SU-DHL-6 (cell line): ENCODE measurements at regions not wholly inside any gene's neighbourhood (a gene's known extent, or its start where the extent isn't known, plus 50 kb on each side); places are given as distances from the start of the nearest gene placed in this dataset.

Experiments used
- H2AFZ ChIP-seq: fragments of 200-600 bp; sonication (generic); 2 replicates; pipeline ENCODE4 v1.6.1; 2014; ENCODE audit warnings: low read depth, mild to moderate bottlenecking, moderate library complexity, mixed read lengths, antibody characterized with exemption, low read length; ENCODE audit not compliant: severe bottlenecking
- H3F3A ChIP-seq: fragments of 200-600 bp; shearing (Covaris generic); 2 replicates; pipeline ENCODE4 v1.6.0; 2016; ENCODE audit warnings: antibody characterized with exemption, mild to moderate bottlenecking; ENCODE audit not compliant: insufficient read depth
- H3K27ac ChIP-seq: fragments of 200-600 bp; sonication (generic); 2 replicates; pipeline ENCODE4 v1.5.1; 2016; ENCODE audit warnings: low read depth, mild to moderate bottlenecking, low read length, moderate library complexity, mixed read lengths
- H3K27me3 ChIP-seq: fragments of 200-600 bp; sonication (generic), shearing (Covaris generic); 2 replicates; pipeline ENCODE4 v1.6.0; 2014; ENCODE audit warnings: mild to moderate bottlenecking, low read length
- H3K36me3 ChIP-seq: fragments of 200-600 bp; sonication (generic); 2 replicates; pipeline ENCODE4 v1.6.1; 2014; ENCODE audit warnings: mild to moderate bottlenecking, low read length, mixed read lengths
- H3K4me2 ChIP-seq: fragments of 300-600, 200-600 bp; shearing (Covaris generic), sonication (generic); 2 replicates; pipeline ENCODE4 v1.6.0; 2014; ENCODE audit warnings: low read length, low read depth, mild to moderate bottlenecking; ENCODE audit not compliant: poor library complexity, severe bottlenecking
- H3K4me3 ChIP-seq: fragments of 200-600 bp; sonication (generic); 2 replicates; pipeline ENCODE4 v1.5.1; 2014; ENCODE audit warnings: antibody characterized with exemption, low read length, mild to moderate bottlenecking, mixed read lengths; ENCODE audit not compliant: insufficient read depth, poor library complexity, severe bottlenecking
- H3K79me2 ChIP-seq: fragments of 200-600 bp; sonication (generic); 2 replicates; pipeline ENCODE4 v1.6.1; 2014; ENCODE audit warnings: mild to moderate bottlenecking, low read length, moderate library complexity; ENCODE audit not compliant: insufficient read depth
- H3K9ac ChIP-seq: fragments of 200-600 bp; sonication (generic); 2 replicates; pipeline ENCODE4 v1.7.0; 2014; ENCODE audit warnings: mild to moderate bottlenecking, low read length
- H3K9me2 ChIP-seq: fragments of 200-600 bp; sonication (generic); replicated peaks from 2 replicates; pipeline ENCODE4 v1.6.1; 2014; ENCODE audit warnings: low read length; ENCODE audit not compliant: insufficient read depth
- H3K9me3 ChIP-seq: fragments of 200-600 bp; sonication (generic); 2 replicates; pipeline ENCODE4 v1.6.1; 2014; ENCODE audit warnings: low read length, mixed read lengths; ENCODE audit not compliant: insufficient read depth
- H4K20me1 ChIP-seq: fragments of 200-600 bp; sonication (generic); 2 replicates; pipeline ENCODE4 v1.6.1; 2014; ENCODE audit warnings: low read depth, mild to moderate bottlenecking, antibody characterized with exemption, low read length, moderate library complexity, mixed read lengths
- CTCF ChIP-seq: fragments of 200-600 bp; sonication (generic); IDR thresholded peaks from one replicate; pipeline ENCODE4 v1.5.1; 2017; ENCODE audit warnings: antibody characterized with exemption, mild to moderate bottlenecking, low read length, moderate library complexity; ENCODE audit not compliant: insufficient read depth, poor library complexity, severe bottlenecking
- EZH2phosphoT487 ChIP-seq: fragments of 200-600 bp; sonication (generic), shearing (Covaris generic); conservative IDR thresholded peaks from 2 replicates; pipeline ENCODE4 v1.6.1; 2018; ENCODE audit warnings: mild to moderate bottlenecking, antibody characterized with exemption, low read length, moderate library complexity, mixed read lengths

GRCh38 chr2:124988111-124988510 is 963.0 kb downstream of the CNTNAP5 start:
- H3K36me3 ChIP-seq = no peaks in the 10 kb centered on the region
- no peaks in the 10 kb centered on the region for H4K20me1 ChIP-seq
- H3K9ac ChIP-seq = no peak overlapping the region
- no peaks in the 10 kb centered on the region for H3F3A ChIP-seq
- H3K4me2 ChIP-seq = no peak overlapping the region
- TF ChIP-seq CTCF (no peak), EZH2phosphoT487 (no peak)
- no peaks in the 10 kb centered on the region for H3K9me3 ChIP-seq
- H3K27me3 ChIP-seq = no peaks in the 10 kb centered on the region
- H3K79me2 ChIP-seq = no peaks in the 10 kb centered on the region
- no peak overlapping the region for H3K4me3 ChIP-seq
- no peak overlapping the region for H2AFZ ChIP-seq
- no peak overlapping the region for H3K27ac ChIP-seq
- no peaks in the 10 kb centered on the region for H3K9me2 ChIP-seq

DNA sequence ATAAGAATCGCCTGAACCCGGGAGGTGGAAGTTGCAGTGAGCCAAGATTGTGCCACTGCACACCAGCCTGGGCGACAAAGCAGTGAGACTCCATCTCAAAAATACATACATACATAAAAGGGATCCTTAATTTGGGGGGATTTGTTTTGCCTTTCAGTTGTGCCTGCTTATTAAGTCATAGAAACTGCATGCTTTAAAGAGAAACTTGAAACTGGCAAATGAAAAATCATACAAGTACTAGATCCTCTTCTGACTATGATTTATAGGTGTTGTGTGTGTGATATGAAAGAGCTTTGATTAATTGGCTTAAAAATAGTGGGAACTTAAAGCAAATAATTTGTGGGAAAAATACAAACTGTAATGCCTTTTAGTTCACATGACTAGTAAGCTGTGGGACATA is 963.7 kb downstream of the CNTNAP5 start:
- Histone ChIP-seq H3K9me2 (no peaks in the 10 kb centered on the region), H3K27me3 (no peaks in the 10 kb centered on the region), H3K4me2 (no peak overlapping the region), H3K79me2 (no peaks in the 10 kb centered on the region), H3K36me3 (no peaks in the 10 kb centered on the region), H3K9me3 (no peaks in the 10 kb centered on the region), H2AFZ (no peak overlapping the region), H3K27ac (no peak overlapping the region), H3F3A (no peaks in the 10 kb centered on the region), H3K9ac (no peak overlapping the region), H3K4me3 (no peak overlapping the region), H4K20me1 (no peaks in the 10 kb centered on the region)
- TF ChIP-seq EZH2phosphoT487 (no peak), CTCF (no peak)

GRCh38 chr2:124993809-124994208 is 968.7 kb downstream of the CNTNAP5 start:
- Histone ChIP-seq H3K27ac (no peak overlapping the region), H3K27me3 (no peaks in the 10 kb centered on the region), H3K4me2 (no peak overlapping the region), H3K36me3 (no peaks in the 10 kb centered on the region), H3K9me3 (no peaks in the 10 kb centered on the region), H2AFZ (no peak overlapping the region), H3K9me2 (no peaks in the 10 kb centered on the region), H3F3A (no peaks in the 10 kb centered on the region), H3K4me3 (no peak overlapping the region), H3K9ac (no peak overlapping the region), H3K79me2 (no peaks in the 10 kb centered on the region), H4K20me1 (no peaks in the 10 kb centered on the region)
- TF ChIP-seq CTCF (no peak), EZH2phosphoT487 (no peak)
